ENCODE measurements at regions not wholly inside any gene's neighbourhood (a gene's known extent, or its start where the extent isn't known, plus 50 kb on each side); places are given as distances from the start of the nearest gene placed in this dataset.

- Mint-ChIP-seq H3K4me3 (no peak overlapping the region), H3K27me3 (no peaks in the 10 kb centered on the region), H3K36me3 (peaks cover 0 to 6% (median 0%) of the 10 kb centered on the region in 3 donors), H3K27ac (no peak overlapping the region), H3K9me3 (peaks cover 0 to 23% (median 3%) of the 10 kb centered on the region in 9 donors), H3K4me1 (no peaks in the 10 kb centered on the region)
- ATAC-seq = no peak
- POLR2A ChIA-PET = no interaction called here
- no peak for DNase-seq
These were observed 701.3 kb downstream of the EPHA3 start for GRCh38 chr3:89808680-89809197.

GRCh38 chr3:89813500-89813899, 706.1 kb downstream of the EPHA3 start:
- Mint-ChIP-seq H3K36me3 (peaks cover 0 to 6% (median 0%) of the 10 kb centered on the region in 3 donors), H3K9me3 (peaks cover 0 to 49% (median 15%) of the 10 kb centered on the region in 9 donors), H3K4me3 (no peak overlapping the region), H3K27ac (no peak overlapping the region), H3K4me1 (no peaks in the 10 kb centered on the region), H3K27me3 (no peaks in the 10 kb centered on the region)
- ATAC-seq = no peak
- POLR2A ChIA-PET = no interaction called here
- DNase-seq = no peak

GRCh38 chr3:89841041-89841440, 733.6 kb downstream of the EPHA3 start:
- Mint-ChIP-seq H3K36me3 (no peaks in the 10 kb centered on the region), H3K4me3 (no peak overlapping the region), H3K27ac (no peak overlapping the region), H3K27me3 (no peaks in the 10 kb centered on the region), H3K4me1 (no peaks in the 10 kb centered on the region), H3K9me3 (peaks cover 0 to 20% (median 5%) of the 10 kb centered on the region in 9 donors)
- POLR2A ChIA-PET = no interaction called here
- no peak for DNase-seq
- ATAC-seq = no peak

GRCh38 chr3:89845053-89845452, 737.6 kb downstream of the EPHA3 start:
- DNase-seq (no peak), ATAC-seq (no peak)
- POLR2A ChIA-PET = no interaction called here
- Mint-ChIP-seq H3K27ac (no peak overlapping the region), H3K4me3 (no peak overlapping the region), H3K9me3 (peaks cover 4 to 21% (median 9%) of the 10 kb centered on the region in 9 donors), H3K4me1 (no peaks in the 10 kb centered on the region), H3K36me3 (peaks cover 0 to 4% (median 0%) of the 10 kb centered on the region in 3 donors), H3K27me3 (no peaks in the 10 kb centered on the region)

- DNase-seq (no peak), ATAC-seq (no peak)
- Mint-ChIP-seq H3K36me3 (peaks cover 0 to 4% (median 0%) of the 10 kb centered on the region in 3 donors), H3K9me3 (peaks cover 2 to 19% (median 9%) of the 10 kb centered on the region in 9 donors), H3K4me3 (no peak overlapping the region), H3K4me1 (no peaks in the 10 kb centered on the region), H3K27ac (no peak overlapping the region), H3K27me3 (no peaks in the 10 kb centered on the region)
- POLR2A ChIA-PET = no interaction called here
These were observed 740.5 kb downstream of the EPHA3 start for GRCh38 chr3:89847955-89848354.

GRCh38 chr3:89851974-89852621, 744.7 kb downstream of the EPHA3 start:
- H3K4me1 Mint-ChIP-seq = no peaks in the 10 kb centered on the region

GRCh38 chr3:89859757-89860156, 752.3 kb downstream of the EPHA3 start:
- no peaks in the 10 kb centered on the region for H3K27me3 Mint-ChIP-seq
- H3K9me3 Mint-ChIP-seq = peaks cover 0 to 25% (median 12%) of the 10 kb centered on the region in 9 donors
- no peaks in the 10 kb centered on the region for H3K4me1 Mint-ChIP-seq
- no peak overlapping the region for H3K27ac Mint-ChIP-seq
- H3K36me3 Mint-ChIP-seq = no peaks in the 10 kb centered on the region
- DNase-seq (no peak), ATAC-seq (no peak)
- POLR2A ChIA-PET = no interaction called here
- H3K4me3 Mint-ChIP-seq = no peak overlapping the region

More at GRCh38 chr3:89851974-89852621, 744.7 kb downstream of the EPHA3 start:
- no peaks in the 10 kb centered on the region for H3K27me3 Mint-ChIP-seq
- DNase-seq = no peak
- H3K4me3 Mint-ChIP-seq = no peak overlapping the region
- H3K9me3 Mint-ChIP-seq = peaks cover 0 to 20% (median 9%) of the 10 kb centered on the region in 9 donors
- H3K27ac Mint-ChIP-seq = no peak overlapping the region
- H3K36me3 Mint-ChIP-seq = no peaks in the 10 kb centered on the region
- no peak for ATAC-seq
- POLR2A ChIA-PET = no interaction called here

- ATAC-seq (no peak), DNase-seq (no peak)
- Mint-ChIP-seq H3K4me3 (no peak overlapping the region), H3K27me3 (no peaks in the 10 kb centered on the region), H3K36me3 (no peaks in the 10 kb centered on the region), H3K27ac (no peak overlapping the region), H3K9me3 (peaks cover 0 to 17% (median 8%) of the 10 kb centered on the region in 9 donors), H3K4me1 (no peaks in the 10 kb centered on the region)
- POLR2A ChIA-PET = no interaction called here
These were observed 759.9 kb downstream of the EPHA3 start for GRCh38 chr3:89867286-89867685.

GRCh38 chr3:89876116-89876515, 768.7 kb downstream of the EPHA3 start:
- DNase-seq (no peak), ATAC-seq (no peak)
- Mint-ChIP-seq H3K27ac (no peak overlapping the region), H3K9me3 (peaks cover 0 to 36% (median 14%) of the 10 kb centered on the region in 9 donors), H3K36me3 (no peaks in the 10 kb centered on the region), H3K4me3 (no peak overlapping the region), H3K27me3 (no peaks in the 10 kb centered on the region), H3K4me1 (no peaks in the 10 kb centered on the region)
- POLR2A ChIA-PET = no interaction called here

GRCh38 chr3:89877230-89877629, 769.8 kb downstream of the EPHA3 start:
- ATAC-seq = no peak
- POLR2A ChIA-PET = no interaction called here
- H3K4me1 Mint-ChIP-seq = no peaks in the 10 kb centered on the region
- H3K36me3 Mint-ChIP-seq = no peaks in the 10 kb centered on the region
- H3K9me3 Mint-ChIP-seq = peaks cover 0 to 37% (median 14%) of the 10 kb centered on the region in 9 donors
- no peak for DNase-seq
- no peaks in the 10 kb centered on the region for H3K27me3 Mint-ChIP-seq
- no peak overlapping the region for H3K4me3 Mint-ChIP-seq
- no peak overlapping the region for H3K27ac Mint-ChIP-seq

GRCh38 chr3:89889386-89889785, 782.0 kb downstream of the EPHA3 start:
- H3K27ac Mint-ChIP-seq = no peak overlapping the region
- no peaks in the 10 kb centered on the region for H3K27me3 Mint-ChIP-seq
- POLR2A ChIA-PET = no interaction called here
- no peak for ATAC-seq
- H3K36me3 Mint-ChIP-seq = no peaks in the 10 kb centered on the region
- no peaks in the 10 kb centered on the region for H3K4me1 Mint-ChIP-seq
- H3K4me3 Mint-ChIP-seq = no peak overlapping the region
- no peak for DNase-seq
- H3K9me3 Mint-ChIP-seq = peaks cover 0 to 22% (median 9%) of the 10 kb centered on the region in 9 donors

- no peaks in the 10 kb centered on the region for H3K27me3 Mint-ChIP-seq
- no peaks in the 10 kb centered on the region for H3K4me1 Mint-ChIP-seq
- POLR2A ChIA-PET = no interaction called here
- DNase-seq (no peak), ATAC-seq (no peak)
- peaks cover 0 to 4% (median 2%) of the 10 kb centered on the region in 3 donors for H3K36me3 Mint-ChIP-seq
- peaks cover 6 to 48% (median 18%) of the 10 kb centered on the region in 9 donors for H3K9me3 Mint-ChIP-seq
- no peak overlapping the region for H3K4me3 Mint-ChIP-seq
- no peak overlapping the region for H3K27ac Mint-ChIP-seq
These were observed 801.3 kb downstream of the EPHA3 start for GRCh38 chr3:89908711-89909213.

GRCh38 chr3:89912031-89912430, 804.6 kb downstream of the EPHA3 start:
- H3K4me1 Mint-ChIP-seq = no peaks in the 10 kb centered on the region
- no peak overlapping the region for H3K4me3 Mint-ChIP-seq
- H3K27me3 Mint-ChIP-seq = no peaks in the 10 kb centered on the region
- DNase-seq (no peak), ATAC-seq (no peak)
- H3K36me3 Mint-ChIP-seq = no peaks in the 10 kb centered on the region
- no peak overlapping the region for H3K27ac Mint-ChIP-seq
- H3K9me3 Mint-ChIP-seq = peaks cover 0 to 28% (median 5%) of the 10 kb centered on the region in 9 donors
- POLR2A ChIA-PET = no interaction called here
